ENCODE measurements at regions not wholly inside any gene's neighbourhood (a gene's known extent, or its start where the extent isn't known, plus 50 kb on each side); places are given as distances from the start of the nearest gene placed in this dataset.
"Not testable (repeated sequence)": the region's sequence is repeated elsewhere in the genome, so short reads cannot be mapped to it uniquely, and the experiment has no call there.

DNA sequence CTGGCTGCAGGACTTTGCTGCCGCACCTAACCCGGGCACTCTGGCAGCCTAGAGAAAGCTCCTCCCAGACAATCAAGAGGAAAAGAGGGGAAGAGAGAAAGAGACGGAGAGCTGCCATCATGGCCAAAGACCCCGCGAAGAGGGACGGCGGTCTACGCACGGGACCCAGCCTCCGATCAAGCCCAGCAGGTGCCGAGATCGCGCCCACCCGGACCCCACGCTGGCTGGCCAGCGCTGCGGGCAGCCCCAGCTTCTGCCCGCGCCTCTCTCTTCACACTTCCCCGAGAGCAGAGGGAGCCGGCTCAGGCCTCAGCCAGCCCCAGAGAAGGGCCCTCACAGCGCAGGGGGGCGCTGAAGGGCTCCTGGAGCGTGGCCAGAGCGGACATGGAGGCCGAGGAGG lies 413.5 kb upstream of the POTED start:
- not testable (repeated sequence) for DNase-seq (ENCODE audit: low spot score in 2 of 2); FAIRE-seq

DNA sequence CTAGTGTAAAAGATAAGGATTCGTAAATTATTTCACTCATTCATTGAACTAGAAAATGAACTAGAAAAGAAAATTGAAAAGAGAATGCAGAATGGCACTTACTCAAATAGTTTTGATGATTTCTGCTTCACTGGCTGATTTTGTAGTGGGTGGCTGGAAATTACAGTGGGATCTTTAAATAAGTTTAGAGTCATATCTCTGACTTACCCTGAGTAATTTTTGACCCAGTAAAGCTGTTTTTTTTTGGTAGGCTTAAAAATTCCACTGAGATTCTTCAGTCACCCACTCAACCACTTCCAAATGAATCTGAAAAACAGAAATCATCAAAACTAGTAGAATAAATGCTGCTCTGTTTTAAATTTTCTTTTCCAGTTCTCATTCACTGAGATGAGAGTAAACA lies 404.2 kb upstream of the POTED start:
- DNase-seq (ENCODE audit: low spot score in 2 of 2) = not testable (repeated sequence)
- FAIRE-seq = peak; percentile 19
